HepG2 (cell line): ENCODE measurements at regions not wholly inside any gene's neighbourhood (a gene's known extent, or its start where the extent isn't known, plus 50 kb on each side); places are given as distances from the start of the nearest gene placed in this dataset.

Experiments used
- ATAC-seq: fragments of 200-7000 bp; cut with Tn5 transposase; 3 replicates; pipeline ENCODE4 v1.9.1; 2020; ENCODE audit warnings: mild to moderate bottlenecking, moderate library complexity
- BruUV-seq: library from RNA; stranded (reverse); fragments of 400-500 nt; replicated peaks from 2 replicates; lab custom pipeline; 2021; lab: Mats Ljungman, UMichigan
- CTCF ChIA-PET: fragments of 300-600 bp; formaldehyde crosslinking; extraction: SDS; loops from one replicate; lab custom pipeline; 2021; ENCODE audit warnings: low total read pairs, inconsistent platforms, low intra/inter-chr PET ratio; lab: Yijun Ruan, JAX
- POLR2A ChIA-PET: fragments of 350-600 bp; sonication (Branson Sonifier 250); formaldehyde crosslinking; loops from one replicate; lab custom pipeline; 2020; ENCODE audit warnings: antibody characterized with exemption, inconsistent platforms; lab: Yijun Ruan, JAX
- DNase-seq: peaks from one replicate; pipeline ENCODE4 v3.0.0-alpha.2; 2015; ENCODE audit warnings: low spot score
- FAIRE-seq: peaks from 3 replicates; lab custom pipeline; 2011; peaks lifted over from hg19 to GRCh38; lab: Jason Lieb, UNC
- H2AFZ ChIP-seq: one replicate; pipeline ENCODE4 v1.6.1; 2011; ENCODE audit warnings: low read length, inconsistent platforms
- H3K27ac ChIP-seq: fragments of 300-600 bp; 3 replicates; pipeline ENCODE4 v1.8.0; 2011; ENCODE audit warnings: mixed run types, mild to moderate bottlenecking, mixed read lengths, low read length, inconsistent platforms; ENCODE audit not compliant: insufficient read depth; ENCODE audit errors: extremely low read length
- H3K27me3 ChIP-seq, 2 experiments: fragments of 200-600 bp in 1 of 2; 2 replicates in 1 of 2; 3 replicates in 1 of 2; pipeline versions ENCODE4 v1.6.0 to v1.8.0; 2011; ENCODE audit warnings: low read length in 2 of 2, mild to moderate bottlenecking in 2 of 2, moderate library complexity in 2 of 2, inconsistent platforms in 1 of 2; ENCODE audit not compliant: insufficient read depth in 2 of 2, control insufficient read depth in 1 of 2
- H3K36me3 ChIP-seq, 2 experiments: fragments of 200-600 bp in 1 of 2; replicated peaks in 1 of 2; 2 replicates in 1 of 2; 3 replicates in 1 of 2; pipeline versions ENCODE4 v1.5.1 to v1.8.0; 2011; ENCODE audit warnings: low read length in 2 of 2, inconsistent platforms in 1 of 2; ENCODE audit not compliant: insufficient read depth in 2 of 2, control insufficient read depth in 1 of 2
- H3K4me1 ChIP-seq: 2 replicates; pipeline ENCODE4 v1.5.1; 2012; ENCODE audit warnings: low read length, inconsistent platforms; ENCODE audit not compliant: insufficient read depth
- H3K4me2 ChIP-seq: 2 replicates; pipeline ENCODE4 v1.6.0; 2011; ENCODE audit warnings: low read depth, low read length, inconsistent platforms
- H3K4me3 ChIP-seq, 3 experiments: fragments of 200-600 bp in 1 of 3; sonication (generic), shearing (Covaris generic) in 1 of 3; replicated peaks in 1 of 3; 2 replicates each; pipeline ENCODE4 v1.5.1; 2011 to 2016; ENCODE audit warnings: low read length in 3 of 3, inconsistent platforms in 2 of 3, low read depth in 2 of 3, mild to moderate bottlenecking in 2 of 3, control low read depth in 1 of 3, mixed read lengths in 1 of 3; ENCODE audit not compliant: insufficient read depth in 1 of 3
- H3K79me2 ChIP-seq: one replicate; pipeline ENCODE4 v1.6.1; 2011; ENCODE audit warnings: low read length, inconsistent platforms; ENCODE audit not compliant: insufficient read depth
- H3K9ac ChIP-seq: 2 replicates; pipeline ENCODE4 v1.6.0; 2011; ENCODE audit warnings: mild to moderate bottlenecking, low read depth, low read length, inconsistent platforms; ENCODE audit not compliant: insufficient read depth
- H3K9me3 ChIP-seq: 2 replicates; pipeline ENCODE4 v1.5.1; 2012; ENCODE audit warnings: mild to moderate bottlenecking, low read length
- H4K20me1 ChIP-seq: 2 replicates; pipeline ENCODE4 v1.6.0; 2011; ENCODE audit warnings: inconsistent platforms, mild to moderate bottlenecking, low read length, moderate library complexity; ENCODE audit not compliant: insufficient read depth
- ELF1 ChIP-seq: sonication (generic); formaldehyde crosslinking; IDR thresholded peaks from 2 replicates; pipeline ENCODE4 v1.4.0; 2020; ENCODE audit warnings: missing genetic modification reagents
- GTF2F1 ChIP-seq: fragments of 150-350 bp; IDR thresholded peaks from 2 replicates; pipeline ENCODE4 v1.6.1; 2014; ENCODE audit warnings: low read length
- KAT2B ChIP-seq: fragments of 150-350 bp; IDR thresholded peaks from 2 replicates; pipeline ENCODE4 v1.6.1; 2014; ENCODE audit warnings: low read depth, low read length, borderline replicate concordance
- MBNL3 ChIP-seq: fragments of 250-450 bp; sonication (Bioruptor Pico); conservative IDR thresholded peaks from 2 replicates; pipeline ENCODE4 v1.8.0; 2022; ENCODE audit warnings: mild to moderate bottlenecking, inconsistent platforms
- MLLT10 ChIP-seq: sonication (generic); formaldehyde crosslinking; IDR thresholded peaks from 2 replicates; pipeline ENCODE4 v1.4.0; 2020; ENCODE audit warnings: missing genetic modification reagents
- SIN3A ChIP-seq: IDR thresholded peaks from 2 replicates; pipeline ENCODE4 v1.6.1; 2011; ENCODE audit warnings: low read depth, mild to moderate bottlenecking, control low read depth, low read length, borderline replicate concordance
- TBX3 ChIP-seq: fragments of 450-650 bp; IDR thresholded peaks from 2 replicates; pipeline ENCODE4 v1.6.1; 2017; ENCODE audit warnings: antibody characterized with exemption, mild to moderate bottlenecking, inconsistent platforms, borderline replicate concordance
- TEAD2 ChIP-seq: sonication (generic); formaldehyde crosslinking; IDR thresholded peaks from 2 replicates; pipeline ENCODE4 v1.9.0; 2021; ENCODE audit warnings: missing genetic modification reagents
- THAP11 ChIP-seq: IDR thresholded peaks from 2 replicates; pipeline ENCODE4 v1.6.1; 2016; ENCODE audit warnings: missing biosample characterization, missing genetic modification reagents
- ZFP37 ChIP-seq: sonication (generic); formaldehyde crosslinking; IDR thresholded peaks from 2 replicates; pipeline ENCODE4 v1.4.0; 2020; ENCODE audit warnings: missing genetic modification reagents, borderline replicate concordance
- ZNF12 ChIP-seq: sonication (generic); formaldehyde crosslinking; IDR thresholded peaks from 2 replicates; pipeline ENCODE4 v1.5.0; 2020; ENCODE audit warnings: missing genetic modification reagents
- ZNF33B ChIP-seq: sonication (generic); formaldehyde crosslinking; IDR thresholded peaks from 2 replicates; pipeline ENCODE4 v1.5.1; 2020; ENCODE audit warnings: mild to moderate bottlenecking, missing genetic modification reagents
- ZNF788 ChIP-seq: sonication (generic); formaldehyde crosslinking; IDR thresholded peaks from 2 replicates; pipeline ENCODE4 v1.5.0; 2020; ENCODE audit warnings: mild to moderate bottlenecking, missing genetic modification reagents, borderline replicate concordance
- ZNF816 ChIP-seq: sonication (generic); formaldehyde crosslinking; IDR thresholded peaks from 2 replicates; pipeline ENCODE4 v1.8.0; 2022; ENCODE audit warnings: missing genetic modification reagents, mild to moderate bottlenecking, borderline replicate concordance
- WGBS: methylation state at CpG from one replicate; pipeline ENCODE4 v1.1.6; 2017; ENCODE audit warnings: low lambda C conversion rate; 5-methylcytosine and 5-hydroxymethylcytosine counted together
- in situ Hi-C: cut with HindIII; loops from 2 replicates; pipeline ENCODE4 v1.10.0; 2017; ENCODE audit warnings: low pct_unique_long_range_greater_than_20kb; ENCODE audit not compliant: extremely low pct_ligation_motif_present
- intact Hi-C: fragments of 100-400 bp; cut with micrococcal nuclease; formaldehyde crosslinking; loops from one replicate; pipeline ENCODE4 v1.10.0; 2022; ENCODE audit not compliant: unreplicated experiment
- TF ChIP-seq, protein P1 (sequence below): sonication (generic); formaldehyde crosslinking; IDR thresholded peaks from 2 replicates; pipeline ENCODE4 v1.8.1; 2023; ENCODE audit warnings: missing genetic modification reagents, mild to moderate bottlenecking, borderline replicate concordance
- TF ChIP-seq, protein P2 (sequence below): sonication (generic); formaldehyde crosslinking; IDR thresholded peaks from 2 replicates; pipeline ENCODE4 v1.4.0; 2020; ENCODE audit warnings: mild to moderate bottlenecking, missing genetic modification reagents, borderline replicate concordance
- TF ChIP-seq, protein P3 (sequence below): sonication (generic); formaldehyde crosslinking; IDR thresholded peaks from 2 replicates; pipeline ENCODE4 v1.9.0; 2021; ENCODE audit warnings: missing genetic modification reagents, borderline replicate concordance
- TF ChIP-seq, protein P4 (sequence below): sonication (generic); formaldehyde crosslinking; IDR thresholded peaks from 2 replicates; pipeline ENCODE4 v1.4.0; 2020; ENCODE audit warnings: mild to moderate bottlenecking, missing genetic modification reagents

DNA sequence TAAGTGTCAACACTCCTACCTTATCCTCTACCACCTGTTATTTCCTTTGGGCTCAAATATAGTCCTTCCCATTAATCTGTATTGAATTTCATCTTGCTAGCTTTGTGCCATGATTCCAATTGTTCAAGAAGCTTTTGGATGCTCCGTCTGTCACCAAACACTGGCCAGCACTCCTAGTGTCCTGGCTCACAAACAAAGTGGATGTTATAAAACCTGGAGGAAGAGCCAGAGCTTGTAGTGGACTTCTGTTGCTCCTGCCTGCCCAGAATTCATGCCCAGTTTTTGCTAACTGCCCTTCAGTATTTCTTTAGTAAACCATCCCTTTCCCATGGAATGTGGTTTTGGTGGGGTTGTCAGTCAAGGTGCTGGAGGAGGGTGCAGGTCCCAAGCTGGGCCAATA, 77.2 kb upstream of the HS3ST2 start:
- Histone ChIP-seq H3K9me3 (no peaks in the 10 kb centered on the region), H3K9ac (no peak overlapping the region), H3K4me3 (no peak overlapping the region), H3K27me3 (peaks cover 0 to 25% of the 10 kb centered on the region in 2 experiments; a peak in 2 of 5 replicates), H2AFZ (no peak overlapping the region), H3K4me2 (no peak overlapping the region), H3K79me2 (no peaks in the 10 kb centered on the region), H3K27ac (no peak overlapping the region), H3K36me3 (no peaks in the 10 kb centered on the region), H4K20me1 (no peaks in the 10 kb centered on the region), H3K4me1 (peaks cover 5% of the 10 kb centered on the region; the same call in 1 of the 2 replicates)
- FAIRE-seq (no peak), DNase-seq (no peak), ATAC-seq (no peak)
- BruUV-seq = no TSS peak
- ChIA-PET CTCF (no interaction called here), POLR2A (no interaction called here)
- 3% methylated on average over 1 of the region's 1 CpG for WGBS
- intact Hi-C loops (no loop called here), in situ Hi-C loops (no loop called here)
- TF ChIP-seq ZNF816 (CRISPR knock-in tag) (no peak), MLLT10 (CRISPR knock-in tag) (no peak), GTF2F1 (no peak), ZFP37 (CRISPR knock-in tag) (no peak), SIN3A (no peak), TEAD2 (CRISPR knock-in tag) (no peak), THAP11 (CRISPR knock-in tag) (no peak), ZNF12 (CRISPR knock-in tag) (no peak), ZNF788 (CRISPR knock-in tag) (no peak), KAT2B (no peak), MBNL3 (no peak), ELF1 (CRISPR knock-in tag) (no peak), TBX3 (no peak), ZNF33B (CRISPR knock-in tag) (no peak)
- TF ChIP-seq, protein P1, sequence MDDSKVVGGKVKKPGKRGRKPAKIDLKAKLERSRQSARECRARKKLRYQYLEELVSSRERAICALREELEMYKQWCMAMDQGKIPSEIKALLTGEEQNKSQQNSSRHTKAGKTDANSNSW (CRISPR knock-in tag) = no peak
- TF ChIP-seq, protein P2, sequence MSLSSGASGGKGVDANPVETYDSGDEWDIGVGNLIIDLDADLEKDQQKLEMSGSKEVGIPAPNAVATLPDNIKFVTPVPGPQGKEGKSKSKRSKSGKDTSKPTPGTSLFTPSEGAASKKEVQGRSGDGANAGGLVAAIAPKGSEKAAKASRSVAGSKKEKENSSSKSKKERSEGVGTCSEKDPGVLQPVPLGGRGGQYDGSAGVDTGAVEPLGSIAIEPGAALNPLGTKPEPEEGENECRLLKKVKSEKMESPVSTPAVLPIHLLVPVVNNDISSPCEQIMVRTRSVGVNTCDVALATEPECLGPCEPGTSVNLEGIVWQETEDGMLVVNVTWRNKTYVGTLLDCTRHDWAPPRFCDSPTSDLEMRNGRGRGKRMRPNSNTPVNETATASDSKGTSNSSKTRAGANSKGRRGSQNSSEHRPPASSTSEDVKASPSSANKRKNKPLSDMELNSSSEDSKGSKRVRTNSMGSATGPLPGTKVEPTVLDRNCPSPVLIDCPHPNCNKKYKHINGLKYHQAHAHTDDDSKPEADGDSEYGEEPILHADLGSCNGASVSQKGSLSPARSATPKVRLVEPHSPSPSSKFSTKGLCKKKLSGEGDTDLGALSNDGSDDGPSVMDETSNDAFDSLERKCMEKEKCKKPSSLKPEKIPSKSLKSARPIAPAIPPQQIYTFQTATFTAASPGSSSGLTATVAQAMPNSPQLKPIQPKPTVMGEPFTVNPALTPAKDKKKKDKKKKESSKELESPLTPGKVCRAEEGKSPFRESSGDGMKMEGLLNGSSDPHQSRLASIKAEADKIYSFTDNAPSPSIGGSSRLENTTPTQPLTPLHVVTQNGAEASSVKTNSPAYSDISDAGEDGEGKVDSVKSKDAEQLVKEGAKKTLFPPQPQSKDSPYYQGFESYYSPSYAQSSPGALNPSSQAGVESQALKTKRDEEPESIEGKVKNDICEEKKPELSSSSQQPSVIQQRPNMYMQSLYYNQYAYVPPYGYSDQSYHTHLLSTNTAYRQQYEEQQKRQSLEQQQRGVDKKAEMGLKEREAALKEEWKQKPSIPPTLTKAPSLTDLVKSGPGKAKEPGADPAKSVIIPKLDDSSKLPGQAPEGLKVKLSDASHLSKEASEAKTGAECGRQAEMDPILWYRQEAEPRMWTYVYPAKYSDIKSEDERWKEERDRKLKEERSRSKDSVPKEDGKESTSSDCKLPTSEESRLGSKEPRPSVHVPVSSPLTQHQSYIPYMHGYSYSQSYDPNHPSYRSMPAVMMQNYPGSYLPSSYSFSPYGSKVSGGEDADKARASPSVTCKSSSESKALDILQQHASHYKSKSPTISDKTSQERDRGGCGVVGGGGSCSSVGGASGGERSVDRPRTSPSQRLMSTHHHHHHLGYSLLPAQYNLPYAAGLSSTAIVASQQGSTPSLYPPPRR (CRISPR knock-in tag) = no peak
- TF ChIP-seq, protein P3, sequence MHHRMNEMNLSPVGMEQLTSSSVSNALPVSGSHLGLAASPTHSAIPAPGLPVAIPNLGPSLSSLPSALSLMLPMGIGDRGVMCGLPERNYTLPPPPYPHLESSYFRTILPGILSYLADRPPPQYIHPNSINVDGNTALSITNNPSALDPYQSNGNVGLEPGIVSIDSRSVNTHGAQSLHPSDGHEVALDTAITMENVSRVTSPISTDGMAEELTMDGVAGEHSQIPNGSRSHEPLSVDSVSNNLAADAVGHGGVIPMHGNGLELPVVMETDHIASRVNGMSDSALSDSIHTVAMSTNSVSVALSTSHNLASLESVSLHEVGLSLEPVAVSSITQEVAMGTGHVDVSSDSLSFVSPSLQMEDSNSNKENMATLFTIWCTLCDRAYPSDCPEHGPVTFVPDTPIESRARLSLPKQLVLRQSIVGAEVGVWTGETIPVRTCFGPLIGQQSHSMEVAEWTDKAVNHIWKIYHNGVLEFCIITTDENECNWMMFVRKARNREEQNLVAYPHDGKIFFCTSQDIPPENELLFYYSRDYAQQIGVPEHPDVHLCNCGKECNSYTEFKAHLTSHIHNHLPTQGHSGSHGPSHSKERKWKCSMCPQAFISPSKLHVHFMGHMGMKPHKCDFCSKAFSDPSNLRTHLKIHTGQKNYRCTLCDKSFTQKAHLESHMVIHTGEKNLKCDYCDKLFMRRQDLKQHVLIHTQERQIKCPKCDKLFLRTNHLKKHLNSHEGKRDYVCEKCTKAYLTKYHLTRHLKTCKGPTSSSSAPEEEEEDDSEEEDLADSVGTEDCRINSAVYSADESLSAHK (CRISPR knock-in tag) = no peak
- TF ChIP-seq, protein P4, sequence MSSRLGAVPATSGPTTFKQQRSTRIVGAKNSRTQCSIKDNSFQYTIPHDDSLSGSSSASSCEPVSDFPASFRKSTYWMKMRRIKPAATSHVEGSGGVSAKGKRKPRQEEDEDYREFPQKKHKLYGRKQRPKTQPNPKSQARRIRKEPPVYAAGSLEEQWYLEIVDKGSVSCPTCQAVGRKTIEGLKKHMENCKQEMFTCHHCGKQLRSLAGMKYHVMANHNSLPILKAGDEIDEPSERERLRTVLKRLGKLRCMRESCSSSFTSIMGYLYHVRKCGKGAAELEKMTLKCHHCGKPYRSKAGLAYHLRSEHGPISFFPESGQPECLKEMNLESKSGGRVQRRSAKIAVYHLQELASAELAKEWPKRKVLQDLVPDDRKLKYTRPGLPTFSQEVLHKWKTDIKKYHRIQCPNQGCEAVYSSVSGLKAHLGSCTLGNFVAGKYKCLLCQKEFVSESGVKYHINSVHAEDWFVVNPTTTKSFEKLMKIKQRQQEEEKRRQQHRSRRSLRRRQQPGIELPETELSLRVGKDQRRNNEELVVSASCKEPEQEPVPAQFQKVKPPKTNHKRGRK (CRISPR knock-in tag) = no peak
